Endometrium (tissue), 2 donors: ENCODE measurements at regions not wholly inside any gene's neighbourhood (a gene's known extent, or its start where the extent isn't known, plus 50 kb on each side); places are given as distances from the start of the nearest gene placed in this dataset.

Source experiments
- FAIRE-seq: peaks from 2 replicates; lab custom pipeline; 2012; peaks lifted over from hg19 to GRCh38; lab: Jason Lieb, UNC
- donor health status: control.
- donor health status: control.

- FAIRE-seq = no peak
These were observed 140.0 kb downstream of the GRIN2B start for GRCh38 chr12:13841358-13841757.

- FAIRE-seq = no peak
These were observed 141.8 kb downstream of the GRIN2B start for GRCh38 chr12:13839365-13840336.

DNA sequence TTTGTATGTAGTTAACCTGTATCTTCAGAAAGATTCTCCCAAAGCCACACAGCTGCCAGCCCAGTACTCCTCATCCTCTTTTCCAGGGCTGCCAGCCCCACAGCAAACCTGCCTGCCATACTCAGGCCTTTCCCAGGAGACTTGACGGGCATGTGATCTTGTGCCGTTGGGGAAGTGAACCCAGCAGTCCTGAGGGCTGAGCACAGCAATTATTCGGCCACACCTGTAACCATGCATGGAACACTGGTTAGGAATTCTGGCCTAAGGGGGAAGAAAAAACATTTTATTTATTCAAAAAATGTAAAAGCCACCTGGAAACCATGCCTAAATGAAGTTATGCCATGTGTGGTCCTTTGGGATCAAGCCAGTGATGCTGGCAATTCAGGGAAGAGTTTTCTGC is 145.3 kb downstream of the GRIN2B start:
- no peak for FAIRE-seq

GRCh38 chr12:13835652-13836051 is 145.8 kb downstream of the GRIN2B start:
- no peak for FAIRE-seq

GRCh38 chr12:13834241-13834640 is 147.2 kb downstream of the GRIN2B start:
- no peak for FAIRE-seq

DNA sequence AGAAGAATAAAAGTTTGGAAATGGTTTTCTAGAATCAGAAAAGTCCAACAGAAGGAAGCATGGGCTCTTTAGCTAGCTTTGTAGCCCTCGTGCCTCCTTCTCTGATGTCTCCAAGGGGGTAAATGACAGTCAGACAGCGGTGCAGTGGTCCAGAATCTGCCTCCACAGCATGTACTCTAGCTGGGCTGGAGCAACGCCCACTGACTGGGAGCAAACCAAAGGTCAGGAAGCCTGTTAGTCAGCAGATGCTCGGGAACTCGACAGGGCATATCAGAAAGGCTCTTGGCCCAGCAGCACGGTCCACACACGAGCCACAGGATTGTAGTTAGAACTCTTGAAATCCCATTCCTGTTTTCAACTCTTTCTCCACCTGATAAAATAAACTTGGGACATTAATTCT is 164.3 kb downstream of the GRIN2B start:
- FAIRE-seq = no peak

DNA sequence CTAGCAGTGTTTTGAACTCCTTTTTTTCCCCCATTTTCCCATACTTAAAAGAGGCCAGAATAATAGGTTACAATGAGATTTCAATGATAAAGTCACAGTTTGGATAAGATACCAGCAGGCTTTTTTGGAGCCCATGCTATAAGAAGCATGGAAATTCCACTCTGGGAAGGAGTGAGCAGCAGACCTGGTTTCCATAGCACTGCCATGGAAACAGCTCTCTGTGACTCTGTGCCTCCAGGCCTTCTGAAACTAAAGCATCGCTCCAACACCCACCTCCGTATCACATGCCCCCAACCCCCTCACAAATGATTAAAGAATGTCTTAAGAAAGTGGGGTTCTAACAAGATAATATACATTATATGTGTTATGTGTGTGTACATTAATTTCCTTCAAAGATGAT is 165.0 kb downstream of the GRIN2B start:
- FAIRE-seq = no peak

- no peak for FAIRE-seq
These were observed 169.2 kb downstream of the GRIN2B start for GRCh38 chr12:13812168-13812567.

- no peak for FAIRE-seq
These were observed 170.3 kb downstream of the GRIN2B start for GRCh38 chr12:13811061-13811460.

GRCh38 chr12:13805041-13805440 is 176.4 kb downstream of the GRIN2B start:
- FAIRE-seq = no peak

DNA sequence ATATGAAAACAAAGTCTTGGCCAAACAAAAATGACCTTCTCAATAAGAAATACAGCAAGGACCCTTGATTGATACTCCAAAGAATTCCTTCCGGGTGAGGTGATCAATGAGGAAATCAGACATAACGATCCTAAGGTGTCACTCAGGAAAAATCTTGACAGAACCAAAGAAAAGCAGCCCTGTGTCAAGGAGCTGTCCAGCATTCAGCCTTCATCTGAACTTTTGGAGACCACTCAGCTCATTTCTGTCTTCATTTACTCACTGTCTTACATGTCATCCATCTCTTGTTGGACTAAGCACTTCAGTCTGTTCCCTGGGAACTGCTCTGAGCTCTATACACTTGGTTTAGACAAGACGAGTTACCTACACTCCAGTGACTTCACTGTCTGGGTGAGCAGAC is 179.9 kb downstream of the GRIN2B start:
- no peak for FAIRE-seq

DNA sequence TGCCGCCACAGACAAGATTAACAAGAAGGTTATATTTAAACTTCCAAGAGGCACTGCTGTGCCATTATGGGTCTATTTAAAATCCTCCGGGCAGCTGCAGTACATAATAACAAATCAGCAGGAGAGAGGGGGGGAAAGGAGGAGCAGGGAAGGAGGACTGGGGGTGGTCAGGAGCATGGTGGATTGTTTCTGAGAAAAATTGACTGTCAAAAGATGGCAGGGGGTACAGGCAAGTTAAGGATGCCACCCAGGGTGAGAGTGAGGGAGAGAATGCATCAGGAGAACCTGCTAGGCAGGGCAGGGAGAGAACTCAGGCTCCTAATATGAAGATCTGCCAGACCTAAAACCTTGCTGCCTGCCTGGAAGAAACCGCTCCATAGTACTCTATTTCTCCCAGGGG is 181.8 kb downstream of the GRIN2B start:
- no peak for FAIRE-seq

DNA sequence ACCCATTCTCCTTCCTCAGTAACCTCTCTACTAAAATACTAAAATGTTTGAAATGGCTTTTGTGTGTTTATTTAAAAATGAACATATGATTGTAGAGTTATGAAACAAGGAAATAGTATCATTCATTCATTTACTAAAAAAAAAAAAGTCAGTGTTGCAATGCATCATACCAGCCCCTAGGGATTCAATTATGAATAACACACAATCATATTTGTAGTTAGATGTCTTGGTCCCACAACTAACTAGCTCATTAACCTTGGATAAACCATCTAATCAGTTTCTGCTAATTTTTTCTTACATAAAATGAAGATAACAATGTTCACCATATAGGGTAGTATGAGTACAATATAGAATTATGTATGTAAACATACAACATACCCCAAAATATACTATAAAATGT is 183.2 kb downstream of the GRIN2B start:
- no peak for FAIRE-seq

- no peak for FAIRE-seq
These were observed 186.7 kb downstream of the GRIN2B start for GRCh38 chr12:13794706-13795105.

DNA sequence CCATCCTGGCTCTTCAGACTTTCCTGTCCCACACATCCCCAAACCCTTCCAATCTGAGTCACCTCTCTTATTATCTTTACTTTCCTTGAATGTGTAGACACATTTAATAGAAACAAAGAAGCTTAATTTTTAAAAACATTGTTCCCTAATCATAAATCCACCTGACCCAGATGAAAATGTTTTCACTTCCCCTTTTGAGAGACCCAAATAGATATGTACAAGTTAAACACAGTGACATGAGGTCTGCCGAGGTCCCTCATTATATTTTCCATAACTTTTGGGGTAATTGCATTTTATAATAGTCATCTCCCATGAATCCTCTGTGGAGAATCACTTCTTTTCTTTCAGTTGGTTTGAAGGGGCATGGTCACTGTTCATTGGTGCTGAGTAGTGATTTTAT is 191.1 kb downstream of the GRIN2B start:
- FAIRE-seq = no peak

- no peak for FAIRE-seq
These were observed 192.8 kb downstream of the GRIN2B start for GRCh38 chr12:13788626-13789025.

GRCh38 chr12:13786646-13787045 is 194.8 kb downstream of the GRIN2B start:
- no peak for FAIRE-seq

DNA sequence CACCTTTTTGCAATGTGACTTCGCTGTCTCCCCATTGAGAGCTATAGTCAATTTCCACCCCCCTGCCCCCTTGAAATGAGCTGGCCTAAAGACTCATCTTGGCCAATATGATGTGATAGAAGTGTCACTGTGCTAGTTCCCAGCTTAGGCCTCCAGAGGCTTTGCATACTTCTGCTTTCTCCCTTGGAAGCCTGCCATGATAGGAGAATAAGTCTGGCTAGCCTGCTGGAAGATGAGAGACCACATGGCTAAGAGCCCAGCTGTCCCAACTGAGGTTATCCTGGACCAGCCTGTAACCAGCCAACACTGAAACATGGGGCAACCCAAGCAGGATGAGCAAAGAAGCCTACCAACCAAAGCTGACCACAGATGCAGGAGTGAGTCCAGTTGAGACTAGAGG is 196.9 kb downstream of the GRIN2B start:
- no peak for FAIRE-seq

DNA sequence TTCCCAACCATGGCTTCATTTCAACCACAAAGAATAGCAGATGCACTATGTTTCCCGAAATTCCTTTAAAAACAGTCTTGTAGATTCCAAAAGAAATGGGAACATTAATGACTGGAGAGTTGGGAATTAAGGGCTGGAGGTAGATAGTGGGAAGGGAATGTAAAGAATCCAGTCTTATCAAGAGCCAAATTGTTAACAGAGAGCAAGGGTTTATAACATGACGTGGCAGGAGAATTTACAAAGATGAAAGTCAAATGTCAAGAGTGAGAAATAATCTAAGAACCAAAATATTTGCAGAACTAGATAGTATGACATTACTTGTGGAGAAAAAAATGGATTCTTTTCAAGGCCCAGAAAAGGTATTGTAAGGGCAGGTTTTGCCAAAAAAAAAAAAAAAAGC is 200.9 kb downstream of the GRIN2B start:
- no peak for FAIRE-seq

DNA sequence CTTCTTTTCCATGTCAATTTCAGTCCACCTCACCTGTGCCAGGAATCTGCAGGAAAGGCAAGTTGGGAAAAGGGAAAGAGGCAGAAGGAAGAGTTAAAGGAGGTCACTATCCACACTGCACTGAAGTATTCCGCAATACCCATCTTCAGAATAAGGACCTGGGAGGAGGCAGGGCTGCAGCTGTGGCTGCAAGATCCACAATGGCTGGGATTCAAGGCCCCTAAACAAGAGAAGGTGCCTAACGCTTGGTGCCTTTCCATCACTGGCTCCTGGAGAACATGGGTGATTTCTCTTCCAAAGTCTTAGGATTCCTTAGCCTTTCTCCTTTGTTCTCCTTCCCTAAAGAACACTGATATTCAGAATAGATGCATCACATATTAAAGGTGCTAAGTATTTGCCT is 204.0 kb downstream of the GRIN2B start:
- FAIRE-seq = no peak

DNA sequence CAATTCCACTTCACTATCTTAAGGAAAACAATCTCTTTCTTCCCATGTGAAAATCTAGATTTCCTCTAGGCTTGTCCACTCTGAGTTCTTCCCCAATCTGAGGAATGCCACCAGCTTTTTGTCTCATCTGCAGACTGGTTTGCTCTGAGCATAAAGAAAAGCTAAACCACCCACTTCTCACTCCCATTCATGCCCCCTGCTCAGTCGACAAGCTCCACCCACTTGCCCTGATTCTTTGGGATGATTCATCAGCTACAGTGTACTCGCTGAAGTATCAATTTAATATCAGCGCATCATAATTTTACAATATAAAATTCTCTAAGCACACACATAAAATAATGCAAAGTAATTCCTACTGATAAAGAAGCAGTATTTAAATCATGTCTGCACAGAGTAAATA is 209.1 kb downstream of the GRIN2B start:
- FAIRE-seq = no peak

- FAIRE-seq = no peak
These were observed 210.8 kb downstream of the GRIN2B start for GRCh38 chr12:13770576-13770975.

DNA sequence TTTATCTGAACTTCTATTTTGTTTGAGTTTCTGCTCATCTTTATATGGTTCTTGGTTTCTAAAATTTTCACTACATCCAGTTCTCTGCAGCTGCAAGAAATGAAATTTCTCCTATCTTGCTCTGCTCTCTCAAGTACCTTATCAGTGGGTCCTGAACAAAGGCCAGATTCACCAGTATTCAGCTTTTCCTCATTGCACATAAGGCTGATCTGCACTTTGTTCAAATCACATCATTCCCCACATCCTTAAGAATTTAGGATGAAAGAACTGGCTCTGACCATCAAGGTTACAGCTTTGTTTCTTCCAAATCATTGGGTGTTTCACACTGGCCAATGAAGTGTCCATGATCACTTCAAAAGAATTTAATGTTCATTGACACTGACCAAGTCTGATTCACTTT is 211.4 kb downstream of the GRIN2B start:
- FAIRE-seq = no peak

GRCh38 chr12:13769273-13769672 is 212.1 kb downstream of the GRIN2B start:
- no peak for FAIRE-seq
